ENCODE measurements at regions not wholly inside any gene's neighbourhood (a gene's known extent, or its start where the extent isn't known, plus 50 kb on each side); places are given as distances from the start of the nearest gene placed in this dataset.

DNA sequence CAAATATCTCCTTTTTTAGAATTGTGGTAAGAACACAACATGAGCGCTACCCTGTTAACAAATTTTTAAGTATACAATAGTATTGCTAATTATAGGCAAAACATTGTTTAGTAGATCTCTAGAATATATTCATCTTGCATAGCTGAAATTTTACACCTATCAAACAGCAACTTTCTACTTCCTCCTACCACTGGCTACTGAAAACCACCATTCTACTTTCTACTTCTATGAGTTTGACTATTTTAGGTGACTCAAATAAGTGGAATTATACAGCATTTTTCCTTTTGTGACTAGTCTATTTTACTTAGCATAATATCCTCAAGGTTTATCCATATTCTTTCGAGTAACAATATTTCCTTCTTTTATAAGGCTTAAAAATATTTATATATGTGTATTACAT, 128.4 kb downstream of the FAM76B start:
- ChIA-PET POLR2A (no interaction called here), CTCF (no interaction called here)
- Histone ChIP-seq H3K4me1 (ENCODE audit: control insufficient read depth in 2 of 2, insufficient read depth in 2 of 2, low read length in 2 of 2) (no peaks in the 10 kb centered on the region), H3K9ac (ENCODE audit: low read length) (no peak overlapping the region), H3K27me3 (replicated peaks in 1 of 4; ENCODE audit: control extremely low read depth in 1 of 4, control insufficient read depth in 3 of 4, insufficient read depth in 4 of 4, low read length in 3 of 4) (no peaks in the 10 kb centered on the region), H4K20me1 (ENCODE audit: control insufficient read depth, insufficient read depth, low read length, poor library complexity, severe bottlenecking) (no peaks in the 10 kb centered on the region), H3K4me2 (replicated peaks; ENCODE audit: low read depth, low read length, poor library complexity, severe bottlenecking) (no peak overlapping the region), H3K9me3 (ENCODE audit: control extremely low read depth in 1 of 3, control insufficient read depth in 2 of 3, insufficient read depth in 1 of 3, low read length in 2 of 3) (no peaks in the 10 kb centered on the region), H3K27ac (ENCODE audit: low read length in 2 of 2) (no peak overlapping the region), H2AFZ (ENCODE audit: insufficient read depth, low read depth, low read length, poor library complexity, severe bottlenecking) (no peak overlapping the region), H3K4me3 (ENCODE audit: control extremely low read depth in 1 of 5, extremely low read depth in 1 of 5, insufficient read depth in 1 of 5, low read depth in 2 of 5, low read length in 4 of 5) (no peak overlapping the region), H3K36me3 (replicated peaks in 1 of 2; ENCODE audit: control extremely low read depth in 1 of 2, control insufficient read depth in 1 of 2, extremely low read depth in 1 of 2, insufficient read depth in 2 of 2, low read length in 1 of 2) (no peaks in the 10 kb centered on the region), H3K79me2 (ENCODE audit: control insufficient read depth, insufficient read depth, low read length) (no peaks in the 10 kb centered on the region)
- peaks cover 3% of the 10 kb centered on the region for H3K4me1 Mint-ChIP-seq
- DNase-seq (no peak), ATAC-seq (ENCODE audit: low read depth) (no peak)
- no peaks in the 10 kb centered on the region for H3K27me3 Mint-ChIP-seq
- no peak overlapping the region for H3K4me3 Mint-ChIP-seq
- intact Hi-C loops (cut with micrococcal nuclease) = no loop called here
- WGBS (ENCODE audit: insufficient coverage) = no CpG with 5 or more reads among the region's 2 CpGs
- no peak overlapping the region for H3K27ac Mint-ChIP-seq
- no peaks in the 10 kb centered on the region for H3K9me3 Mint-ChIP-seq (ENCODE audit: insufficient read depth)
- no peak for TF ChIP-seq EZH2 (IDR thresholded peaks at IDR 0.05; ENCODE audit: borderline replicate concordance, insufficient read depth, low read depth, low read length, poor library complexity, severe bottlenecking)
- TF ChIP-seq, protein P1, sequence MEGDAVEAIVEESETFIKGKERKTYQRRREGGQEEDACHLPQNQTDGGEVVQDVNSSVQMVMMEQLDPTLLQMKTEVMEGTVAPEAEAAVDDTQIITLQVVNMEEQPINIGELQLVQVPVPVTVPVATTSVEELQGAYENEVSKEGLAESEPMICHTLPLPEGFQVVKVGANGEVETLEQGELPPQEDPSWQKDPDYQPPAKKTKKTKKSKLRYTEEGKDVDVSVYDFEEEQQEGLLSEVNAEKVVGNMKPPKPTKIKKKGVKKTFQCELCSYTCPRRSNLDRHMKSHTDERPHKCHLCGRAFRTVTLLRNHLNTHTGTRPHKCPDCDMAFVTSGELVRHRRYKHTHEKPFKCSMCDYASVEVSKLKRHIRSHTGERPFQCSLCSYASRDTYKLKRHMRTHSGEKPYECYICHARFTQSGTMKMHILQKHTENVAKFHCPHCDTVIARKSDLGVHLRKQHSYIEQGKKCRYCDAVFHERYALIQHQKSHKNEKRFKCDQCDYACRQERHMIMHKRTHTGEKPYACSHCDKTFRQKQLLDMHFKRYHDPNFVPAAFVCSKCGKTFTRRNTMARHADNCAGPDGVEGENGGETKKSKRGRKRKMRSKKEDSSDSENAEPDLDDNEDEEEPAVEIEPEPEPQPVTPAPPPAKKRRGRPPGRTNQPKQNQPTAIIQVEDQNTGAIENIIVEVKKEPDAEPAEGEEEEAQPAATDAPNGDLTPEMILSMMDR (IDR thresholded peaks at IDR 0.05) = no peak

DNA sequence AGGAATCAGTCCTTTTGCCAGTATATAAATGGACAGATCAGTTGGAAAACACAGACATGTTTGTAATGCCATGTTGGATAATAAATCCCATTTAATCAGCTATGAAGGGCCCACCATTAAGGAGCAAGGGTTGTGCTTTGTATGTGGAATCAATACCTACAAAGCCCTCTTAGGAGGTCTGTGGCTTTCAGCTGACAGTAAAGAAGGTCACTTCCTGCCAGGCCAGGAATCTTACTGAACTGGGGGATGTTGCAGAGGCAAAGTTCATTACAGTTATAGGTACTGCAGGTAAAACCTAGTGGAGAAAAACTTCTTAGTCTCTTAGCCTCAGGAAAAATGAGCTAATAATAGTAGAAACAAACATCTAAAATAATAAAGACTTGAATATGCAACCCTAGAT, 129.5 kb downstream of the FAM76B start:
- intact Hi-C loops (cut with micrococcal nuclease) = no loop called here
- no peaks in the 10 kb centered on the region for H3K4me1 ChIP-seq (ENCODE audit: control insufficient read depth in 2 of 2, insufficient read depth in 2 of 2, low read length in 2 of 2)
- ATAC-seq (ENCODE audit: low read depth) = no peak
- H3K9ac ChIP-seq (ENCODE audit: low read length) = no peak overlapping the region
- Mint-ChIP-seq H3K27ac (no peak overlapping the region), H3K4me3 (no peak overlapping the region), H3K9me3 (ENCODE audit: insufficient read depth) (no peaks in the 10 kb centered on the region), H3K4me1 (peaks cover 3% of the 10 kb centered on the region), H3K27me3 (no peaks in the 10 kb centered on the region)
- no peak for DNase-seq
- H3K9me3 ChIP-seq (ENCODE audit: control extremely low read depth in 1 of 3, control insufficient read depth in 2 of 3, insufficient read depth in 1 of 3, low read length in 2 of 3) = no peaks in the 10 kb centered on the region
- no peaks in the 10 kb centered on the region for H3K79me2 ChIP-seq (ENCODE audit: control insufficient read depth, insufficient read depth, low read length)
- H3K4me2 ChIP-seq (replicated peaks; ENCODE audit: low read depth, low read length, poor library complexity, severe bottlenecking) = no peak overlapping the region
- no peak overlapping the region for H3K4me3 ChIP-seq (ENCODE audit: control extremely low read depth in 1 of 5, extremely low read depth in 1 of 5, insufficient read depth in 1 of 5, low read depth in 2 of 5, low read length in 4 of 5)
- CTCF ChIA-PET = no interaction called here
- H3K27ac ChIP-seq (ENCODE audit: low read length in 2 of 2) = no peak overlapping the region
- TF ChIP-seq, protein P1 (IDR thresholded peaks at IDR 0.05) = no peak
- no peak for TF ChIP-seq EZH2 (IDR thresholded peaks at IDR 0.05; ENCODE audit: borderline replicate concordance, insufficient read depth, low read depth, low read length, poor library complexity, severe bottlenecking)
- no peaks in the 10 kb centered on the region for H3K27me3 ChIP-seq (replicated peaks in 1 of 4; ENCODE audit: control extremely low read depth in 1 of 4, control insufficient read depth in 3 of 4, insufficient read depth in 4 of 4, low read length in 3 of 4)
- H4K20me1 ChIP-seq (ENCODE audit: control insufficient read depth, insufficient read depth, low read length, poor library complexity, severe bottlenecking) = no peaks in the 10 kb centered on the region
- POLR2A ChIA-PET = no interaction called here
- H2AFZ ChIP-seq (ENCODE audit: insufficient read depth, low read depth, low read length, poor library complexity, severe bottlenecking) = no peak overlapping the region
- H3K36me3 ChIP-seq (replicated peaks in 1 of 2; ENCODE audit: control extremely low read depth in 1 of 2, control insufficient read depth in 1 of 2, extremely low read depth in 1 of 2, insufficient read depth in 2 of 2, low read length in 1 of 2) = no peaks in the 10 kb centered on the region

Measured in B cell (primary cell).